OCI-LY3 (cell line): ENCODE measurements at regions not wholly inside any gene's neighbourhood (a gene's known extent, or its start where the extent isn't known, plus 50 kb on each side); places are given as distances from the start of the nearest gene placed in this dataset.

Source experiments
- H2AFZ ChIP-seq: fragments of 200-600, 300-600 bp; shearing (Covaris generic); 2 replicates; pipeline ENCODE4 v1.6.0; 2014; ENCODE audit warnings: antibody characterized with exemption, low read depth, low read length
- H3K27ac ChIP-seq: fragments of 200-600, 300-600 bp; sonication (generic); 2 replicates; pipeline ENCODE4 v1.5.1; 2014; ENCODE audit warnings: mild to moderate bottlenecking, low read length, moderate library complexity, mixed read lengths
- H3K27me3 ChIP-seq: fragments of 200-600, 300-600 bp; sonication (generic); 2 replicates; pipeline ENCODE4 v1.6.1; 2014; ENCODE audit warnings: low read depth, low read length, mixed read lengths
- H3K36me3 ChIP-seq: fragments of 200-600, 300-600 bp; sonication (generic); replicated peaks from 2 replicates; pipeline ENCODE3; 2014; ENCODE audit warnings: low read depth, low read length, mixed read lengths
- H3K4me1 ChIP-seq: fragments of 300-600, 200-600 bp; sonication (generic); 2 replicates; pipeline ENCODE4 v1.6.1; 2014; ENCODE audit warnings: low read length, mixed read lengths
- H3K4me2 ChIP-seq: fragments of 200-600, 300-600 bp; sonication (generic); 2 replicates; pipeline ENCODE4 v1.6.1; 2014; ENCODE audit warnings: low read length, mixed read lengths
- H3K4me3 ChIP-seq: fragments of 300-600, 200-600 bp; sonication (generic); 2 replicates; pipeline ENCODE4 v1.5.1; 2014; ENCODE audit warnings: antibody characterized with exemption, mild to moderate bottlenecking, low read length, moderate library complexity
- H3K79me2 ChIP-seq: fragments of 300-600, 200-600 bp; shearing (Covaris generic); 2 replicates; pipeline ENCODE4 v1.6.1; 2014; ENCODE audit warnings: mild to moderate bottlenecking, low read length, mixed read lengths
- H3K9ac ChIP-seq: fragments of 300-600, 200-600 bp; shearing (Covaris generic); 2 replicates; pipeline ENCODE4 v1.6.0; 2014; ENCODE audit warnings: mild to moderate bottlenecking, low read length, moderate library complexity
- H3K9me3 ChIP-seq: fragments of 200-600, 300-600 bp; shearing (Covaris generic); 2 replicates; pipeline ENCODE4 v1.6.1; 2014; ENCODE audit warnings: low read length, mixed read lengths; ENCODE audit not compliant: insufficient read depth
- H4K20me1 ChIP-seq: fragments of 200-600, 300-600 bp; sonication (generic); 2 replicates; pipeline ENCODE4 v1.6.1; 2016; ENCODE audit warnings: low read length, mixed read lengths; ENCODE audit not compliant: insufficient read depth
- EZH2phosphoT487 ChIP-seq: fragments of 200-600 bp; shearing (Covaris generic); IDR thresholded peaks from 2 replicates; pipeline ENCODE4 v1.6.1; 2018; ENCODE audit warnings: antibody characterized with exemption, mixed run types, low read depth
- TF ChIP-seq, protein P1 (sequence below): fragments of 200-600, 300-600 bp; sonication (generic); IDR thresholded peaks from 2 replicates; pipeline ENCODE4 v1.5.1; 2014; ENCODE audit warnings: antibody characterized with exemption, low read length, low read depth

DNA sequence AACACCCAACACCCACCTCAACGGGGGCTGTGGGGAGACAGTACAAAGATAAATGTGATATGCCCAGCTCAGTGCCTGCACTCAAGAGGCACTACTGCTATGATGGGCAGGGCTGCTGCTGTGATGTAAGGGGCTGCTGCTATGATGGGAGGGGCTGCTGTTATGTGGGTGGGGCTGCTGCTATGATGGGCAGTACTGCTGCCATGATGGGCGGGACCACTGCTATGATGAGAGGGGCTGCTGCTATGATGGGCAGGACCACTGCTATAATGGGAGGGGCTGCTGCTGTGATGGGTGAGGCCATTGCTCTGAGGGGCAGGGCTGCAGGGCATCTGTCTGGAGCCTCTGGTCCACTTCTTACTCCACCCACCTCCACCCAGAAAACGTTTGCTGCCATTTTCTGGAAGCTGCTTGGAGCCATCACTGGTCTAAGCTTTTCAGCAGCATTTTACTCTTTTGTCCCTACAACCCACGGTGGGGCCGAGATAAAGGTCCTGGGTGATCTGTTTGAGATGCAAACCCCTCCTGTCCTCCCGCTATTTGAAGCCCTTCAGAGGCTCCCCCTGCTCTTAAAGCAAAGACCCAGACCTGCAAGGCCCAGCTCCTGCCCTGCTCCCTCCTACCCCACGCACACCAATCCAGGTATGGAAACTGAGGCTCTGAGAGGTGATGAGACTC is 656.9 kb downstream of the PTPRU start:
- no peak overlapping the region for H3K27ac ChIP-seq
- H4K20me1 ChIP-seq: no peaks in the 10 kb centered on the region
- no peaks in the 10 kb centered on the region for H3K79me2 ChIP-seq
- no peak overlapping the region for H2AFZ ChIP-seq
- H3K36me3 ChIP-seq: no peaks in the 10 kb centered on the region
- TF ChIP-seq EZH2phosphoT487: no peak
- TF ChIP-seq, protein P1, sequence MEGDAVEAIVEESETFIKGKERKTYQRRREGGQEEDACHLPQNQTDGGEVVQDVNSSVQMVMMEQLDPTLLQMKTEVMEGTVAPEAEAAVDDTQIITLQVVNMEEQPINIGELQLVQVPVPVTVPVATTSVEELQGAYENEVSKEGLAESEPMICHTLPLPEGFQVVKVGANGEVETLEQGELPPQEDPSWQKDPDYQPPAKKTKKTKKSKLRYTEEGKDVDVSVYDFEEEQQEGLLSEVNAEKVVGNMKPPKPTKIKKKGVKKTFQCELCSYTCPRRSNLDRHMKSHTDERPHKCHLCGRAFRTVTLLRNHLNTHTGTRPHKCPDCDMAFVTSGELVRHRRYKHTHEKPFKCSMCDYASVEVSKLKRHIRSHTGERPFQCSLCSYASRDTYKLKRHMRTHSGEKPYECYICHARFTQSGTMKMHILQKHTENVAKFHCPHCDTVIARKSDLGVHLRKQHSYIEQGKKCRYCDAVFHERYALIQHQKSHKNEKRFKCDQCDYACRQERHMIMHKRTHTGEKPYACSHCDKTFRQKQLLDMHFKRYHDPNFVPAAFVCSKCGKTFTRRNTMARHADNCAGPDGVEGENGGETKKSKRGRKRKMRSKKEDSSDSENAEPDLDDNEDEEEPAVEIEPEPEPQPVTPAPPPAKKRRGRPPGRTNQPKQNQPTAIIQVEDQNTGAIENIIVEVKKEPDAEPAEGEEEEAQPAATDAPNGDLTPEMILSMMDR: no peak
- no peaks in the 10 kb centered on the region; the same call in 1 of the 2 replicates for H3K27me3 ChIP-seq
- no peak overlapping the region for H3K9ac ChIP-seq
- H3K9me3 ChIP-seq: no peaks in the 10 kb centered on the region
- no peak overlapping the region for H3K4me3 ChIP-seq
- H3K4me1 ChIP-seq: peaks cover 11% of the 10 kb centered on the region
- H3K4me2 ChIP-seq: no peak overlapping the region

DNA sequence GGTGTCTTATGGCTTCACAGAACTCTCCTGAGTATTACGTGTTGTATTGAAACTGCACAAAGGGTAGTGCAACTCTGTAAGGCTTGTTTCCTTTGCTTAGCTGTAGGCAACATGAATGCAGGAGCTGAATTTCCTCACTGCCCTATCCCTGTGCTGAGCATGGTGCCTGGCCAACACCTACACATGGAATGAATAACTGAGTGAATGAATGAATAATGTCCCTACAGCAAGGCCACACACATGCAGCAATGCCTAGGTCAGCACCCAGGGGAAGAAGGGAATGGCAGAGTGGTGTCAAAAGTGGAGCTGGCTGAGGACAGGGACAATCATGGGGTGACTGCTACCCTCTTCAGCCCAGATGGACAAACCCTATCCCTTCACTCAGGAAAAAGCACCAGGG is 655.9 kb downstream of the PTPRU start:
- Histone ChIP-seq H3K36me3 (no peaks in the 10 kb centered on the region), H3K79me2 (no peaks in the 10 kb centered on the region), H3K9ac (no peak overlapping the region), H4K20me1 (no peaks in the 10 kb centered on the region), H3K4me2 (no peak overlapping the region), H3K27me3 (no peaks in the 10 kb centered on the region; the same call in 1 of the 2 replicates), H2AFZ (no peak overlapping the region), H3K9me3 (no peaks in the 10 kb centered on the region), H3K27ac (no peak overlapping the region), H3K4me3 (no peak overlapping the region), H3K4me1 (peaks cover 8% of the 10 kb centered on the region)
- TF ChIP-seq, protein P1: no peak
- no peak for TF ChIP-seq EZH2phosphoT487

DNA sequence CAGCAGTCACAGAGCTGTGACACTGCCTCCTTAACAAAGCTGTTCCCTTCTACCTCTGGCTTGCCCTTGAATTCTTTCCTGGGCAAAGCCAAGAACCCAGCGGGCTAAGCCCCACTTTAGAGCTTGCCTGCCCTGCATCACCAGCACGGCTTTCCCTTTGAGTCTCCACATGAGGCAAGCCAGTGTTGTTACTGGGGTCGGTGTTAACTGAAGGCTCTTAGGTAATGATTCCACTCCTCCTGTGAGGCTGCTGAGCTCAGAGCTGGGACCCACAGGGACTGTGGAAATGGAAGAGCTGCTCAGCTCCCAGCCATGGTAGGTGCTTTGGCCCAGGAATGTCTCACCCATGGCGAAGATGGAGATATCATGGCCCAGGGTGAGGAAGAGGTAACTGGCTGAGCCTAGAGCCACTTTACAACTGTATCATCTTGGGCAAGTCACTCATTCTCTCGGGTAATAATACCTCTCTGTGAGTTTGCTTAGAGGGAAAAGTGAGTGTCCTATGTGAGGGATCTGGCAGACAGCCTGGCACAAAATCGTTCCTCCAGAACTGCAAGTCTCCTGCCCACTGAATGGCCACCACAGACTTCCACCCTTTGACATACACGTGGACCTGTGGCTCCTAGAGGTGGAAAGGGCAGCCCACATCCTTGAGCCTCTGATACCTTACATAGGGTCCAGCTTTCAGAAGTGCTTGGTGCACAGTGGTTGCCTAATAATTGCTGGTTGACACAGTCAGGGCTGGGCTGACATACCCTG is 654.1 kb downstream of the PTPRU start:
- no peak overlapping the region for H2AFZ ChIP-seq
- H3K9me3 ChIP-seq: no peaks in the 10 kb centered on the region
- no peak overlapping the region for H3K4me2 ChIP-seq
- H3K27me3 ChIP-seq: no peaks in the 10 kb centered on the region; the same call in 1 of the 2 replicates
- no peaks in the 10 kb centered on the region for H3K36me3 ChIP-seq
- no peak overlapping the region for H3K4me3 ChIP-seq
- H3K27ac ChIP-seq: no peak overlapping the region
- H4K20me1 ChIP-seq: no peaks in the 10 kb centered on the region
- H3K4me1 ChIP-seq: no peaks in the 10 kb centered on the region
- H3K9ac ChIP-seq: no peak overlapping the region
- no peak for TF ChIP-seq EZH2phosphoT487
- TF ChIP-seq, protein P1: no peak
- H3K79me2 ChIP-seq: no peaks in the 10 kb centered on the region

DNA sequence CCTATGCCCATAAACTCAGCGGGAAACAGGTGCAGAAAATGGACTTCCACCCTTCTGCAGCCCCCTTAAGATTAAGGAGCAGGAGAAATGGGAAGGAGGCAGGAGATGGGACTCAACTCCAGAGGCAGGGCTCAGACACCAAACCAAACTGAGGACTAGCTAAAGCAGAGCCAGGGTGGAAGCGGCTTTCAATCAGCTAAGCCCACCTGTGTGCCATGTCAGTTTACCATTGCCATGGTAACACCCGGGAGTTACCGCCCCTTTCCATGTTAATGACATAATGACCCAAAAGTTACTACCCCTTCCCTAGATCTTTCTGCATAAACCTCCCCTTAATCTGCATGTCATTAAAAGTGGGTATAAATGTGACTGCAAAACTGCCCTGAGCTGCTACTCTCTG is 653.5 kb downstream of the PTPRU start:
- Histone ChIP-seq H3K27me3 (no peaks in the 10 kb centered on the region; the same call in 1 of the 2 replicates), H3K9me3 (no peaks in the 10 kb centered on the region), H3K27ac (no peak overlapping the region), H3K4me3 (no peak overlapping the region), H3K9ac (no peak overlapping the region), H2AFZ (no peak overlapping the region), H3K36me3 (no peaks in the 10 kb centered on the region), H4K20me1 (no peaks in the 10 kb centered on the region), H3K4me1 (no peaks in the 10 kb centered on the region), H3K79me2 (no peaks in the 10 kb centered on the region), H3K4me2 (no peak overlapping the region)
- TF ChIP-seq EZH2phosphoT487: no peak
- TF ChIP-seq, protein P1: no peak
